Adrenal gland (tissue), 5 donors: ENCODE measurements at regions not wholly inside any gene's neighbourhood (a gene's known extent, or its start where the extent isn't known, plus 50 kb on each side); places are given as distances from the start of the nearest gene placed in this dataset.

Experiments
- CTCF ChIP-seq, 6 experiments: fragments of 450-650 bp in 4 of 6; fragments of 200-600 bp in 2 of 6; sonication (generic) in 1 of 6; IDR thresholded peaks; 1 replicate in 5 of 6; 2 replicates in 1 of 6; pipeline versions ENCODE4 v1.5.1 to v1.8.0; 2016 to 2021; ENCODE audit warnings: antibody characterized with exemption in 6 of 6, mild to moderate bottlenecking in 2 of 6, moderate library complexity in 1 of 6
- POLR2A ChIP-seq, 2 donors: fragments of 450-650 bp; IDR thresholded peaks; one replicate each; pipeline ENCODE4 v1.6.1; 2017; ENCODE audit warnings: antibody characterized with exemption in 2 of 2, mild to moderate bottlenecking in 2 of 2, moderate library complexity in 1 of 2
- donor health status: DM: no; HTN: no; CAD: no.

DNA sequence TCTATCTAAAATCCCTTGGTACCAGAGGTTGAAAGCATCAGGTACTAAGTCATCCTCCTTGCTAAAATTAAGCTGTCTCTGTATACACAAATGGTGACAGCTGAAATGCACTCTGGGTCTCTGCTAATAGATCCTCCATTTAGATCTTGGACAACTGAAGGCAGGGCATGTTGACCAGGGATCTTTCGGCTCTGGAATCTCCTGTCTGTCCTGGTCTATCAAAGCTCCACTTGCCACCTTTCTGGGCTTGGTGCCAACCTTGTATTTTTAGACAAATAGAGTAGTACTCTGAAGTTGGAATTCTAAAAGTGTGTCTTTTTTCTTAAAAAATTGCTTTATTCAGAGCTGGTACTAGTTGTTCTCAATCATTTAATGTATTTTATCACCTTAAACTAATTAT, 135.2 kb upstream of the HMHB1 start:
- no peak for TF ChIP-seq CTCF (IDR thresholded peaks at IDR 0.05)
- TF ChIP-seq POLR2A (IDR thresholded peaks at IDR 0.05): no peak
